G401.6 (cell line): ENCODE measurements at regions not wholly inside any gene's neighbourhood (a gene's known extent, or its start where the extent isn't known, plus 50 kb on each side); places are given as distances from the start of the nearest gene placed in this dataset.

Source experiments
- FAIRE-seq: peaks from 2 replicates; lab custom pipeline; 2012; peaks lifted over from hg19 to GRCh38; lab: Jason Lieb, UNC

- no peak for FAIRE-seq
Observed at GRCh38 chr5:26828294-26828693, 210.1 kb downstream of the CDH9 start.

- FAIRE-seq = no peak
Observed at GRCh38 chr5:26813235-26813634, 225.2 kb downstream of the CDH9 start.

GRCh38 chr5:26812714-26813113 is 225.7 kb downstream of the CDH9 start:
- FAIRE-seq = no peak

GRCh38 chr5:26807231-26808199 is 230.9 kb downstream of the CDH9 start:
- FAIRE-seq = no peak

- no peak for FAIRE-seq
Observed at GRCh38 chr5:26805076-26805475, 233.3 kb downstream of the CDH9 start.

GRCh38 chr5:26802944-26803343 is 235.4 kb downstream of the CDH9 start:
- FAIRE-seq = no peak

GRCh38 chr5:26791433-26791832 is 247.0 kb downstream of the CDH9 start:
- FAIRE-seq = no peak

- FAIRE-seq = no peak
Observed at GRCh38 chr5:26791021-26791420, 247.4 kb downstream of the CDH9 start.

- FAIRE-seq = no peak
Observed at GRCh38 chr5:26763215-26763614, 275.2 kb downstream of the CDH9 start.

GRCh38 chr5:26761446-26761845 is 276.9 kb downstream of the CDH9 start:
- no peak for FAIRE-seq

GRCh38 chr5:26761045-26761444 is 277.3 kb downstream of the CDH9 start:
- FAIRE-seq = no peak

GRCh38 chr5:26757941-26758340 is 280.4 kb downstream of the CDH9 start:
- no peak for FAIRE-seq

GRCh38 chr5:26749829-26750228 is 288.6 kb downstream of the CDH9 start:
- no peak for FAIRE-seq

- FAIRE-seq = no peak
Observed at GRCh38 chr5:26740182-26740581, 298.2 kb downstream of the CDH9 start.

GRCh38 chr5:26737348-26738265 is 300.8 kb downstream of the CDH9 start:
- no peak for FAIRE-seq

GRCh38 chr5:26727916-26728315 is 310.5 kb downstream of the CDH9 start:
- no peak for FAIRE-seq

GRCh38 chr5:26719803-26720202 is 318.6 kb downstream of the CDH9 start:
- no peak for FAIRE-seq

- FAIRE-seq = no peak
Observed at GRCh38 chr5:26700759-26701384, 337.5 kb downstream of the CDH9 start.

GRCh38 chr5:26692952-26693351 is 345.4 kb downstream of the CDH9 start:
- no peak for FAIRE-seq

GRCh38 chr5:26691486-26691885 is 346.9 kb downstream of the CDH9 start:
- FAIRE-seq = no peak

GRCh38 chr5:26690511-26690910 is 347.9 kb downstream of the CDH9 start:
- FAIRE-seq = no peak

GRCh38 chr5:26681861-26682260 is 356.5 kb downstream of the CDH9 start:
- no peak for FAIRE-seq

- FAIRE-seq = no peak
Observed at GRCh38 chr5:26674846-26675245, 363.5 kb downstream of the CDH9 start.
